Aorta (tissue), 5 donors: ENCODE measurements at regions not wholly inside any gene's neighbourhood (a gene's known extent, or its start where the extent isn't known, plus 50 kb on each side); places are given as distances from the start of the nearest gene placed in this dataset.

ENCODE experiments used
- ATAC-seq: fragments of 200-7000 bp; cut with Tn5 transposase; one replicate; pipeline ENCODE4 v1.9.1; 2022; ENCODE audit warnings: moderate library complexity; ENCODE audit not compliant: low FRiP score
- DNase-seq, 2 donors: peaks; one replicate each; pipeline ENCODE4 v3.0.0-alpha.2; 2020
- H3K27ac ChIP-seq, 2 donors: one replicate each; pipeline ENCODE4 v1.5.1; 2013; ENCODE audit warnings: low read length in 2 of 2, mild to moderate bottlenecking in 2 of 2, moderate library complexity in 2 of 2, control low read depth in 1 of 2, inconsistent platforms in 1 of 2, low read depth in 1 of 2
- H3K27me3 ChIP-seq, 2 donors: one replicate each; pipeline ENCODE4 v1.6.1; 2013; ENCODE audit warnings: control low read depth in 1 of 2, low read length in 1 of 2, mild to moderate bottlenecking in 1 of 2, moderate library complexity in 1 of 2; ENCODE audit not compliant: insufficient read depth in 2 of 2, control insufficient read depth in 1 of 2
- H3K36me3 ChIP-seq, 2 donors: one replicate each; pipeline ENCODE4 v1.6.1; 2013; ENCODE audit warnings: control low read depth in 1 of 2, low read length in 1 of 2, mild to moderate bottlenecking in 1 of 2; ENCODE audit not compliant: insufficient read depth in 2 of 2, control insufficient read depth in 1 of 2
- H3K4me1 ChIP-seq, 2 donors: one replicate each; pipeline ENCODE4 v1.6.1; 2013; ENCODE audit warnings: low read length in 2 of 2, control low read depth in 1 of 2, mild to moderate bottlenecking in 1 of 2, moderate library complexity in 1 of 2; ENCODE audit not compliant: insufficient read depth in 2 of 2, control insufficient read depth in 1 of 2
- H3K4me3 ChIP-seq, 2 donors: one replicate each; pipeline ENCODE4 v1.5.1; 2013; ENCODE audit warnings: low read length in 2 of 2, control low read depth in 1 of 2, mild to moderate bottlenecking in 1 of 2
- H3K9me3 ChIP-seq: one replicate; pipeline ENCODE4 v1.6.1; 2013; ENCODE audit warnings: mild to moderate bottlenecking, low read length; ENCODE audit not compliant: control insufficient read depth
- WGBS, 2 donors: extraction: QIAGEN DNeasy Blood & Tissue Kit; methylation state at CpG; one replicate each; pipeline ENCODE4 v1.1.7; 2013; 5-methylcytosine and 5-hydroxymethylcytosine counted together
- intact Hi-C, 2 donors: fragments of 100-400 bp; cut with DNase I; formaldehyde crosslinking; loops; one replicate each; pipeline versions ENCODE4 v1.14.2 to v1.15.0; 2022
- donor health status: healthy with polysubstance abuse.
- donor health status: Bipolar disorder and iron deficiency.
- donor health status: DM: no; HTN: no; CAD: no.
- donor health status: DM: no; HTN: no; CAD: no.
- donor health status: DM: yes; HTN: yes; CAD: no.

DNA sequence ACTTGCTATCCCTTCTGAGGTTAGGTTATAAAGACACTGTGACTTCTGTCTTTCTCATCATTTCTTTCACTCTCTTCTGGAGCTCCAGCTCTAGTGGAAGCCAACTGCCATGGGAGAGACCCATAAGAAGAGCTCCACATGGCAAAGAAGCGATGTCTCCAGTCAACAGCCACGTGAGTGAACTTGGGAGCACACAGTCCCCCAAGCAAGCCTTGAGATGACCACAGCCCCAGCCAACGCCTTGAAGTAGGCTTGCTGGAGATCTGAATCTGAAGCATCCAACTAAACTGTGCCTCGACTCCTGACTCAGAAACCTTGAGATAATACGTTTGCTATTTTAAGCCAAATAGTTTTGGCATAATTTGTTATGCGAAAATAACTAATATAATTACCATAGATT lies 181.7 kb upstream of the GDF10 start:
- H3K27me3 ChIP-seq: no peaks in the 10 kb centered on the region
- intact Hi-C loops: no loop called here
- no peak overlapping the region for H3K4me3 ChIP-seq
- WGBS, 2 donors: 97% methylated on average over 6 of the region's 6 CpGs
- peaks cover 0 to 4% of the 10 kb centered on the region in 2 donors for H3K4me1 ChIP-seq
- no peaks in the 10 kb centered on the region for H3K9me3 ChIP-seq
- ATAC-seq: no peak
- no peak for DNase-seq
- no peak overlapping the region for H3K27ac ChIP-seq
- H3K36me3 ChIP-seq: no peaks in the 10 kb centered on the region

DNA sequence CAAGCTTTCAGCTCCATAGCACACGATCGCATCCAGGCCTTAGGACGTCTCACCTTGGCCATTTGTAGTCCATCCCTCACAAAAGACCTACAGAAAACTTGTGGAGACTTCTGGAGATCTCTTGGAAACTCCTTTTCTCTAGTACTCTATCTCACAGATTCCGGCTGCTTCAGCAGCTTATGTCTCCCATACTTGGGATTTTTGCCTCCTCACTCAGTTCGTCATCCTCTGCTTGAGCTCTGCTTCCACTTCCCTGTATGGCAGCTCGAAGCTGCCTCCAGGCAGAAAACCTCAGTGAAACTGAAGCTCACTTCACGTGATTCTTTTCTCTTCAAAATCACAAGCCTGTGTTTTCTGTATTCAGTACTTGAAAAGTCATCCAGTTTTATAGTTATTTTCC lies 178.7 kb upstream of the GDF10 start:
- 90 to 92% methylated on average over 7 of the region's 7 CpGs for WGBS, 2 donors
- intact Hi-C loops: no loop called here
- no peak overlapping the region for H3K27ac ChIP-seq
- H3K4me3 ChIP-seq: no peak overlapping the region
- DNase-seq: no peak
- H3K4me1 ChIP-seq: peaks cover 0 to under 1% of the 10 kb centered on the region in 2 donors
- no peaks in the 10 kb centered on the region for H3K27me3 ChIP-seq
- H3K36me3 ChIP-seq: no peaks in the 10 kb centered on the region
- no peaks in the 10 kb centered on the region for H3K9me3 ChIP-seq
- no peak for ATAC-seq

DNA sequence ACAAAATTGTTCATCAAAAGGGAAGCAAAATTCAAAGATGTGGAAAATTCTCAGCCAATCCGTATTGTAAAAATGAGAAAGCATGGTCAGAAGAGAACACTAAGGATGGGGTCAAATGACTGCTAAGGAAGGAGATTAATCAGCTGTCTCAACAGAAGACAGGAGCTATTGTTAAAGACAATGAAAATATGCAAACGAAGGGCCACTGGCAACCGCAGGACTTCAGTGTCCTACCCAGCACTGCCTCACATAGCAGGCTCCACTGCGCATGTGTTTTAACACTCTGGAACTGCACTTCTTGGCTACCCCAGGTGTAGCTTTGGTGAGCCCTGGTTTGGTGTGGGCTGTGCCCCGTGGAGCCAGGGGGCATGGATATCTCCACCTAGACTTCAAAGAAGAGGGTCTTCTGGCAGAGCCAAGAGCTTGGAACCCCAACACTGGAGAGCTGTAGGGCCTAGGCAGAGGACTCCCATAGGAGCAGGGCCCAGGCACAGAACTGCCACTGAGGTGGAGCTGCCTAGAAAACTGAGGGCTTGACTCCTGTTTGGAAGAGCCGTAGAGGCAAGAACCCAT lies 176.2 kb upstream of the GDF10 start:
- intact Hi-C loops: no loop called here
- Histone ChIP-seq H3K9me3 (no peaks in the 10 kb centered on the region), H3K27ac (no peak overlapping the region), H3K4me3 (no peak overlapping the region), H3K27me3 (no peaks in the 10 kb centered on the region), H3K4me1 (no peaks in the 10 kb centered on the region), H3K36me3 (no peaks in the 10 kb centered on the region)
- 94 to 96% methylated on average over 6 of the region's 6 CpGs for WGBS, 2 donors
- DNase-seq: no peak
- ATAC-seq: no peak

DNA sequence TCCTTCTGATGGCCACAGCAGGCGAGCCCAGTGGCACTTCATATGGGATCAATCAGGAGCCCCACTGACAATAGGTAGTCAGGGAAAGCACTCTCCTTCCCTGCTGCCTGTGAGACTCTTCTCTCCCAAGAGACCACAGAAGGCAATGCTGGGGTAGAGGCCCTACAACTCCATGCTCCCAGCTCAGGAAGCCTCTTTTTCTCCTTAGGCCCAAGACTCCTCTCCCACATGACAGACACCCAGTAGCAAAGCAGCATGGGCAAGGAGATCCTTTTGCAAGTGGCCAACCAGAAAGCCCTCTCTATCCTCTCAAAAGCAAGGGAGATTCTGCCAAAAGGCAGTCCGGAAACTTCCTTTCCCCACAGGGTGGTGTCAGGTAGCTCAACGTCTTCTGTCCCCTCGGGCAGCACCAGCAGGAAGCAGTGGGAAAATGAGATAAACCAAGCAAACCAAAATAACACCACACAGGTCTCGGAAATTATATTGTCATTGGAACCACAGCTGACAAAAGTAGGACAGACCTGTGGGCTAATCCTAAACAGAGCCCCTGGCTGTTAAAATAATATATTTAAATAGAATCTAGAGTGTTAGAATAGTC lies 172.7 kb upstream of the GDF10 start:
- H3K9me3 ChIP-seq: no peaks in the 10 kb centered on the region
- no peaks in the 10 kb centered on the region for H3K36me3 ChIP-seq
- no peaks in the 10 kb centered on the region for H3K4me1 ChIP-seq
- no peak for ATAC-seq
- no peak overlapping the region for H3K4me3 ChIP-seq
- no peak overlapping the region for H3K27ac ChIP-seq
- H3K27me3 ChIP-seq: no peaks in the 10 kb centered on the region
- 80 to 91% methylated on average over 5 of the region's 5 CpGs for WGBS, 2 donors
- intact Hi-C loops: no loop called here
- DNase-seq: no peak

DNA sequence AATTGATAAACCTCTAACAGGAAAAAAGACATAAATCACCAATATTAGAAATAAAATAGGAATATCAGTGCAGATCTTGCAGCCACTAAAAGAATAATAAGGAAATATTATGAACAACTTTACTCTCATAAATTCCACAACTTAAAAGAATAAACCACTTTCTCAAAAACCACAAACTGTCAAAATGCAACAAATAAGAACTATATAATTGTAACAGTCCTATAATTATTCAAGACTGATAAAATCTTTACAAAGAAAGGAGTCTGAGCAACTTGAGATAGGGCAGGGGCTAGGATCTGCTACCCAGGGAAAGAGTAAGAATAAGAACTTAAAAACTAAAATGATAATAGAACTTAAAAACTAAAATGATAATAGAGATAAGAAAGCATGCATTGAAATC lies 169.5 kb upstream of the GDF10 start:
- ATAC-seq: no peak
- H3K27me3 ChIP-seq: no peaks in the 10 kb centered on the region
- intact Hi-C loops: no loop called here
- H3K4me1 ChIP-seq: no peaks in the 10 kb centered on the region
- H3K9me3 ChIP-seq: no peaks in the 10 kb centered on the region
- H3K36me3 ChIP-seq: no peaks in the 10 kb centered on the region
- H3K4me3 ChIP-seq: no peak overlapping the region
- no peak for DNase-seq
- H3K27ac ChIP-seq: no peak overlapping the region

DNA sequence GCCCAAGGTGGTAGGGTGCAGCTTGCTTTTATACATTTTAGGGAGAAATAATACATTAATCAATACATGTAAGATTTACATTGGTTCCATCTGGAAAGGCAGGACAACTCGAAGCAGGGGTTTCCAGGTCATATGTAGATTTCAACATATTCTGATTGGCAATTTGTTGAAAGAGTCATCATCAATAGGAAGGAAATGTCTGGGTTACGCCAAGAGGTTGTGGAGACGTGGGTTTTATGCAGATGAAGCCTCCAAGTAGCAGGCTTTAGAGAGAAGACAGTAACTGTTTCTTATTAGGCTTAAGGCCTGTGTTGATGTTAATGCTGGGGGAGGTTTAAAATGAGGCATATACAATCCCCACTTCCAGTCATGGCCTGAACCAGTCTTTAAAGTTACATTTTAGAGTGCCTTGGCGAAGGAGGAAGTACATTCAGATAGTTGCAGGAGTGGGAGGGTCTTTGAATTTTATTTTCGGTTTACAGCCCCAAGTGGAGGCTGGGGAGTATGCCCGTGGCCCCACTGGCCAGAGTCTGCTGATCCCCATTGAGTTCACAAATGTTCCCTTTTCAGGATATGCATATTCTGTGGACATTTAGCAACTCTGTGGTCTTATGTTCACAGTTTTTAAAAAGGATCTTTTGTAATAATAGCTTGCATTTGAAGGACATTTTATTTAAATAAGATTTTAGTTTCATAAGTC lies 166.0 kb upstream of the GDF10 start:
- Histone ChIP-seq H3K27ac (no peak overlapping the region), H3K9me3 (no peaks in the 10 kb centered on the region), H3K4me1 (no peaks in the 10 kb centered on the region), H3K36me3 (no peaks in the 10 kb centered on the region), H3K27me3 (no peaks in the 10 kb centered on the region), H3K4me3 (no peak overlapping the region)
- 89 to 93% methylated on average over 6 of the region's 6 CpGs for WGBS, 2 donors
- intact Hi-C loops: no loop called here
- ATAC-seq: no peak
- no peak for DNase-seq

DNA sequence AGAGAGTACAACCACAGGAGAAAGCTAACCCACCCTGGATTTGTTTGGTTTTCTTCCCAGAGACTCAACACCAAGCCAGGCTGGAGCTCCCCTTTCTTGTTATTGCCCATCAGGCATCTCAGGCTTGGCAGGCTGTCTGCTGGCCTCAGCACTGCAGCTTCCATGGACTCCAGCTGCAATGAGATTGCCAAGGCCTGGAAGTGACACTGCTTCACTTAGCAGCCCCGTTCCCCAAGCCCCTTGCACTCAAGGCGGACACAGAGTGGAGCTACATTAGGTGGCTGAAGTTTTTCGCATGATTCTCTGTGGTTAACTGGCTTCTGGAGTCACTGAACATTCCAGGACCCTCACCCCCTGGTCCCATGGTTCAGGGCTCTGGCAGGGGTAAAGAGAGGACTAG lies 163.1 kb upstream of the GDF10 start:
- WGBS, 2 donors: 30 to 42% methylated on average over 3 of the region's 3 CpGs
- no peak overlapping the region for H3K27ac ChIP-seq
- DNase-seq (no peak), ATAC-seq (peak; percentile 43)
- intact Hi-C loops: no loop called here
- no peaks in the 10 kb centered on the region for H3K9me3 ChIP-seq
- H3K4me3 ChIP-seq: no peak overlapping the region
- no peaks in the 10 kb centered on the region for H3K4me1 ChIP-seq
- no peaks in the 10 kb centered on the region for H3K36me3 ChIP-seq
- no peaks in the 10 kb centered on the region for H3K27me3 ChIP-seq

DNA sequence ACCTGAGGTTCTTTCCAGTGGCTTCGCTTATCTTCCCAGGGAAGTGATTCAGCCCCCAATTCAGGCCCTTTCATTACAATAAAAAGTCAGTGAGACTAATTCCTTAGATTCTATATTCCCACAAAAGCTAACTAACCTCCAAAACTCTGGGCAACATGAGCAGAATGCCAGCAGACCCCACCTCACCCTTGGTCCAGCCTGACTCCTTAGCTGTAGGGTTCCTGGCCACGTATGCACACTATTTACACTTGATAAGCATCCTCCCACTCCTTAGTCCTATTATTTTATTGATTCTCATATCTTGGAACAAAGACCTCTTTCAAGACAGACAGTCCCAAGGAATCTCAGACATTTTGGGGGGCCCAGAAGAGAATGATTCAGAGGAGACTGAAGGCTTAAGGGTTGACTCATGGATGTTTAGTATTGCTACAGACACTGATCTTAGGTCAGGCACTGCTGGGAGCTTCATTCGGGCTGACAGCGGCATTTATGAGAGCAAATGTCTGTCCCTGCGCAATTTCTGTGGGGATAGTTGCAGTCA lies 162.6 kb upstream of the GDF10 start:
- Histone ChIP-seq H3K4me3 (no peak overlapping the region), H3K4me1 (no peaks in the 10 kb centered on the region), H3K36me3 (no peaks in the 10 kb centered on the region), H3K27me3 (no peaks in the 10 kb centered on the region), H3K27ac (no peak overlapping the region), H3K9me3 (no peaks in the 10 kb centered on the region)
- ATAC-seq (no peak), DNase-seq (no peak)
- intact Hi-C loops: no loop called here
- 89% methylated on average over 5 of the region's 5 CpGs for WGBS, 2 donors

DNA sequence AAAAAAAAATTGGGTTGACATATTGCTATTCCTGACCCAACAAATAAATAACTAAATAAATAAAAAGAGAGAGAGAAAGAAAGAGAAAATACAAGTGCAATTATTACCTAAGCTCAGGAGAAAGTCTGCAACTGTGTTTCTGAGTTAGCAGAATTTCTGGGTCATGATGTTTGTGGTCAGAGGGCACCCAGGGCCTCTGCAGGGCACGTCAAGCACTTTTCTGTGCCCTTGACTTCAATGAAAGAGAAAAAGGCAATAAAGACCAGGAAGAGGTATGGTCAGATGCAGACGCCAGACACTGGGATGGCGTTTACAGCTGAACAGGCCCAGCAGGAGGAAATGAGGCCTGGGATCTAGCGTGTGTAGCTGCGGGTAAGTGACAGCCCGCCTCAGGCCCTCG lies 160.9 kb upstream of the GDF10 start:
- no peaks in the 10 kb centered on the region for H3K27me3 ChIP-seq
- 94 to 95% methylated on average over 7 of the region's 7 CpGs for WGBS, 2 donors
- H3K4me1 ChIP-seq: no peaks in the 10 kb centered on the region
- ATAC-seq (no peak), DNase-seq (no peak)
- no peak overlapping the region for H3K4me3 ChIP-seq
- no peaks in the 10 kb centered on the region for H3K36me3 ChIP-seq
- H3K27ac ChIP-seq: no peak overlapping the region
- no peaks in the 10 kb centered on the region for H3K9me3 ChIP-seq
- intact Hi-C loops: no loop called here
